ENCODE measurements at regions not wholly inside any gene's neighbourhood (a gene's known extent, or its start where the extent isn't known, plus 50 kb on each side); places are given as distances from the start of the nearest gene placed in this dataset.

DNA sequence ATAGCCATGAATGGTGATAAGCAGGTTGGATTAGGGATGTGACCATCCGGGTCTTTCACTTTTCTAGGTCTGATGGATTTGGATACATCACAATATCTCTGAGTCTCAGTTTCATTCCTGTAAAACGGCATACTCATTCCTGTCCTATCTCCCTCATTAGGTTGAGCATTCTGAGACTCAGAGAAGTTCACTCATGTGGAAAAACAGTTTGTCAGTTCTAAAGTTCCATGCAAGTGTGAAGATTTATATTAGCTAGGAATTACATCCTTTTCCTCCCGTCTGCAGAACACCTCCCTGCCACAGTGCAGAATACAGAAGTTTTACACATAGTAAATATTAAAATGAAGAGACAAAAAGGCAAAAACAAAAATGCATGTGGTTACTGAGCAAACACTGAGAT is 94.2 kb upstream of the SLC25A13 start:
- TF ChIP-seq, protein P1, sequence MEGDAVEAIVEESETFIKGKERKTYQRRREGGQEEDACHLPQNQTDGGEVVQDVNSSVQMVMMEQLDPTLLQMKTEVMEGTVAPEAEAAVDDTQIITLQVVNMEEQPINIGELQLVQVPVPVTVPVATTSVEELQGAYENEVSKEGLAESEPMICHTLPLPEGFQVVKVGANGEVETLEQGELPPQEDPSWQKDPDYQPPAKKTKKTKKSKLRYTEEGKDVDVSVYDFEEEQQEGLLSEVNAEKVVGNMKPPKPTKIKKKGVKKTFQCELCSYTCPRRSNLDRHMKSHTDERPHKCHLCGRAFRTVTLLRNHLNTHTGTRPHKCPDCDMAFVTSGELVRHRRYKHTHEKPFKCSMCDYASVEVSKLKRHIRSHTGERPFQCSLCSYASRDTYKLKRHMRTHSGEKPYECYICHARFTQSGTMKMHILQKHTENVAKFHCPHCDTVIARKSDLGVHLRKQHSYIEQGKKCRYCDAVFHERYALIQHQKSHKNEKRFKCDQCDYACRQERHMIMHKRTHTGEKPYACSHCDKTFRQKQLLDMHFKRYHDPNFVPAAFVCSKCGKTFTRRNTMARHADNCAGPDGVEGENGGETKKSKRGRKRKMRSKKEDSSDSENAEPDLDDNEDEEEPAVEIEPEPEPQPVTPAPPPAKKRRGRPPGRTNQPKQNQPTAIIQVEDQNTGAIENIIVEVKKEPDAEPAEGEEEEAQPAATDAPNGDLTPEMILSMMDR (IDR thresholded peaks at IDR 0.05; ENCODE audit: low read depth, low read length), result no peak
- TF ChIP-seq, protein P2, sequence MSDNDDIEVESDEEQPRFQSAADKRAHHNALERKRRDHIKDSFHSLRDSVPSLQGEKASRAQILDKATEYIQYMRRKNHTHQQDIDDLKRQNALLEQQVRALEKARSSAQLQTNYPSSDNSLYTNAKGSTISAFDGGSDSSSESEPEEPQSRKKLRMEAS (IDR thresholded peaks at IDR 0.05; ENCODE audit: low read depth, low read length), result no peak
- TF ChIP-seq MYC (IDR thresholded peaks at IDR 0.05; ENCODE audit: low read depth, low read length), result no peak

Measured in NB4 (cell line).